ENCODE measurements at regions not wholly inside any gene's neighbourhood (a gene's known extent, or its start where the extent isn't known, plus 50 kb on each side); places are given as distances from the start of the nearest gene placed in this dataset.
"Not testable (repeated sequence)": the region's sequence is repeated elsewhere in the genome, so short reads cannot be mapped to it uniquely, and the experiment has no call there.

- H3K36me3 Mint-ChIP-seq (ENCODE audit: low read depth): no peaks in the 10 kb centered on the region
- H3K4me3 Mint-ChIP-seq: no peak overlapping the region
- no peaks in the 10 kb centered on the region for H3K27me3 Mint-ChIP-seq
- no peaks in the 10 kb centered on the region for H3K9me3 Mint-ChIP-seq
- intact Hi-C loops (cut with micrococcal nuclease): no loop called here
- no peak overlapping the region for H3K27ac Mint-ChIP-seq
- no peak for DNase-seq
- H3K4me1 Mint-ChIP-seq: peaks cover 5% of the 10 kb centered on the region
These were observed 112.4 kb upstream of the ARG1 start for GRCh38 chr6:131460614-131461000.

GRCh38 chr6:131469130-131469529 lies 103.9 kb upstream of the ARG1 start:
- H3K27ac Mint-ChIP-seq: no peak overlapping the region

GRCh38 chr6:131470534-131470933 lies 102.5 kb upstream of the ARG1 start:
- peaks cover 15% of the 10 kb centered on the region for H3K9me3 Mint-ChIP-seq
- H3K4me1 Mint-ChIP-seq: no peaks in the 10 kb centered on the region
- H3K27me3 Mint-ChIP-seq: peaks cover 2% of the 10 kb centered on the region
- H3K4me3 Mint-ChIP-seq: no peak overlapping the region
- no peak overlapping the region for H3K27ac Mint-ChIP-seq
- intact Hi-C loops (cut with micrococcal nuclease): no loop called here
- no peaks in the 10 kb centered on the region for H3K36me3 Mint-ChIP-seq (ENCODE audit: low read depth)
- no peak for DNase-seq

More at GRCh38 chr6:131469130-131469529, 103.9 kb upstream of the ARG1 start:
- peaks cover 15% of the 10 kb centered on the region for H3K9me3 Mint-ChIP-seq
- intact Hi-C loops (cut with micrococcal nuclease): no loop called here
- no peak for DNase-seq
- no peaks in the 10 kb centered on the region for H3K4me1 Mint-ChIP-seq
- H3K4me3 Mint-ChIP-seq: no peak overlapping the region
- peaks cover 2% of the 10 kb centered on the region for H3K27me3 Mint-ChIP-seq
- no peaks in the 10 kb centered on the region for H3K36me3 Mint-ChIP-seq (ENCODE audit: low read depth)

GRCh38 chr6:131471331-131471730 lies 101.7 kb upstream of the ARG1 start:
- Mint-ChIP-seq H3K4me1 (no peaks in the 10 kb centered on the region), H3K4me3 (no peak overlapping the region), H3K27ac (no peak overlapping the region), H3K9me3 (peaks cover 15% of the 10 kb centered on the region), H3K27me3 (peaks cover 2% of the 10 kb centered on the region), H3K36me3 (ENCODE audit: low read depth) (no peaks in the 10 kb centered on the region)
- no peak for DNase-seq
- intact Hi-C loops (cut with micrococcal nuclease): no loop called here

GRCh38 chr6:131473303-131473702 lies 99.7 kb upstream of the ARG1 start:
- DNase-seq; H3K4me3 Mint-ChIP-seq; H3K36me3 Mint-ChIP-seq (ENCODE audit: low read depth); intact Hi-C loops (cut with micrococcal nuclease); H3K27me3 Mint-ChIP-seq; H3K27ac Mint-ChIP-seq; H3K4me1 Mint-ChIP-seq; H3K9me3 Mint-ChIP-seq: not testable (repeated sequence)

- no peak for DNase-seq
- H3K4me1 Mint-ChIP-seq: no peaks in the 10 kb centered on the region
- peaks cover 2% of the 10 kb centered on the region for H3K27me3 Mint-ChIP-seq
- H3K9me3 Mint-ChIP-seq: peaks cover 3% of the 10 kb centered on the region
- no peak overlapping the region for H3K27ac Mint-ChIP-seq
- no peak overlapping the region for H3K4me3 Mint-ChIP-seq
- no peaks in the 10 kb centered on the region for H3K36me3 Mint-ChIP-seq (ENCODE audit: low read depth)
- intact Hi-C loops (cut with micrococcal nuclease): no loop called here
These were observed 96.7 kb upstream of the ARG1 start for GRCh38 chr6:131476362-131476761.

GRCh38 chr6:131478740-131479211 lies 94.2 kb upstream of the ARG1 start:
- DNase-seq; H3K4me1 Mint-ChIP-seq; H3K9me3 Mint-ChIP-seq; intact Hi-C loops (cut with micrococcal nuclease); H3K27me3 Mint-ChIP-seq; H3K36me3 Mint-ChIP-seq (ENCODE audit: low read depth); H3K27ac Mint-ChIP-seq; H3K4me3 Mint-ChIP-seq: not testable (repeated sequence)

GRCh38 chr6:131486608-131487007 lies 86.4 kb upstream of the ARG1 start:
- no peaks in the 10 kb centered on the region for H3K4me1 Mint-ChIP-seq
- no peaks in the 10 kb centered on the region for H3K9me3 Mint-ChIP-seq
- H3K36me3 Mint-ChIP-seq (ENCODE audit: low read depth): no peaks in the 10 kb centered on the region
- H3K4me3 Mint-ChIP-seq: no peak overlapping the region
- intact Hi-C loops (cut with micrococcal nuclease): loop anchor here (5.0 kb wide), 1 partner anchor 189 kb away; no protein-coding TSS in a partner anchor
- DNase-seq: no peak
- no peaks in the 10 kb centered on the region for H3K27me3 Mint-ChIP-seq
- no peak overlapping the region for H3K27ac Mint-ChIP-seq

GRCh38 chr6:131488780-131489179 lies 84.2 kb upstream of the ARG1 start:
- no peaks in the 10 kb centered on the region for H3K4me1 Mint-ChIP-seq
- H3K27ac Mint-ChIP-seq: no peak overlapping the region
- H3K4me3 Mint-ChIP-seq: no peak overlapping the region
- intact Hi-C loops (cut with micrococcal nuclease): loop anchor here (5.0 kb wide), 1 partner anchor 191 kb away; no protein-coding TSS in a partner anchor
- H3K27me3 Mint-ChIP-seq: no peaks in the 10 kb centered on the region
- no peak for DNase-seq
- no peaks in the 10 kb centered on the region for H3K9me3 Mint-ChIP-seq
- H3K36me3 Mint-ChIP-seq (ENCODE audit: low read depth): no peaks in the 10 kb centered on the region

GRCh38 chr6:131490441-131490840 lies 82.6 kb upstream of the ARG1 start:
- Mint-ChIP-seq H3K4me1 (no peaks in the 10 kb centered on the region), H3K4me3 (no peak overlapping the region), H3K36me3 (ENCODE audit: low read depth) (no peaks in the 10 kb centered on the region), H3K9me3 (no peaks in the 10 kb centered on the region), H3K27ac (no peak overlapping the region), H3K27me3 (no peaks in the 10 kb centered on the region)
- intact Hi-C loops (cut with micrococcal nuclease): no loop called here
- DNase-seq: no peak

GRCh38 chr6:131492932-131493573 lies 80.0 kb upstream of the ARG1 start:
- Mint-ChIP-seq H3K27ac (no peak overlapping the region), H3K27me3 (no peaks in the 10 kb centered on the region), H3K4me3 (no peak overlapping the region), H3K9me3 (no peaks in the 10 kb centered on the region), H3K36me3 (ENCODE audit: low read depth) (no peaks in the 10 kb centered on the region), H3K4me1 (no peaks in the 10 kb centered on the region)
- intact Hi-C loops (cut with micrococcal nuclease): no loop called here
- no peak for DNase-seq

- H3K27me3 Mint-ChIP-seq; H3K9me3 Mint-ChIP-seq; H3K4me3 Mint-ChIP-seq; intact Hi-C loops (cut with micrococcal nuclease); DNase-seq; H3K27ac Mint-ChIP-seq; H3K4me1 Mint-ChIP-seq; H3K36me3 Mint-ChIP-seq (ENCODE audit: low read depth): not testable (repeated sequence)
These were observed 68.6 kb upstream of the ARG1 start for GRCh38 chr6:131504387-131504786.

- Mint-ChIP-seq H3K27me3 (no peaks in the 10 kb centered on the region), H3K4me1 (no peaks in the 10 kb centered on the region), H3K9me3 (no peaks in the 10 kb centered on the region), H3K27ac (no peak overlapping the region), H3K36me3 (ENCODE audit: low read depth) (no peaks in the 10 kb centered on the region), H3K4me3 (no peak overlapping the region)
- DNase-seq: no peak
- intact Hi-C loops (cut with micrococcal nuclease): no loop called here
These were observed 62.9 kb upstream of the ARG1 start for GRCh38 chr6:131510094-131510493.

- intact Hi-C loops (cut with micrococcal nuclease): no loop called here
- Mint-ChIP-seq H3K9me3 (no peaks in the 10 kb centered on the region), H3K4me3 (no peak overlapping the region), H3K27ac (no peak overlapping the region), H3K27me3 (no peaks in the 10 kb centered on the region), H3K36me3 (ENCODE audit: low read depth) (no peaks in the 10 kb centered on the region), H3K4me1 (no peaks in the 10 kb centered on the region)
- DNase-seq: no peak
These were observed 62.4 kb upstream of the ARG1 start for GRCh38 chr6:131510591-131510990.
